Osteocyte (in vitro differentiated cells): ENCODE measurements at regions not wholly inside any gene's neighbourhood (a gene's known extent, or its start where the extent isn't known, plus 50 kb on each side); places are given as distances from the start of the nearest gene placed in this dataset.

Experiments used
- DNase-seq: peaks from one replicate; pipeline ENCODE4 v3.0.0; 2021; ENCODE audit warnings: mixed read lengths; ENCODE audit not compliant: unreplicated experiment; ENCODE audit errors: extremely low spot score
- H3K27ac Mint-ChIP-seq: one replicate; pipeline ENCODE4 v1.8.0; 2021; ENCODE audit warnings: mild to moderate bottlenecking, mixed read lengths; ENCODE audit not compliant: unreplicated experiment
- H3K27me3 Mint-ChIP-seq: one replicate; pipeline ENCODE4 v1.8.0; 2021; ENCODE audit warnings: mixed read lengths; ENCODE audit not compliant: unreplicated experiment
- H3K36me3 Mint-ChIP-seq: one replicate; pipeline ENCODE4 v1.8.0; 2021; ENCODE audit warnings: mixed read lengths; ENCODE audit not compliant: unreplicated experiment
- H3K4me1 Mint-ChIP-seq: one replicate; pipeline ENCODE4 v1.8.0; 2021; ENCODE audit warnings: mixed read lengths; ENCODE audit not compliant: unreplicated experiment
- H3K4me3 Mint-ChIP-seq: one replicate; pipeline ENCODE4 v1.8.0; 2021; ENCODE audit warnings: mild to moderate bottlenecking, moderate library complexity, mixed read lengths; ENCODE audit not compliant: unreplicated experiment
- H3K9me3 Mint-ChIP-seq: one replicate; pipeline ENCODE4 v1.8.0; 2021; ENCODE audit warnings: mixed read lengths; ENCODE audit not compliant: unreplicated experiment
- TF ChIP-seq, protein P1 (sequence below): fragments of 200-600 bp; sonication (generic); IDR thresholded peaks from 2 replicates; pipeline ENCODE4 v1.5.0; 2021; ENCODE audit warnings: antibody characterized with exemption, mild to moderate bottlenecking, moderate library complexity

DNA sequence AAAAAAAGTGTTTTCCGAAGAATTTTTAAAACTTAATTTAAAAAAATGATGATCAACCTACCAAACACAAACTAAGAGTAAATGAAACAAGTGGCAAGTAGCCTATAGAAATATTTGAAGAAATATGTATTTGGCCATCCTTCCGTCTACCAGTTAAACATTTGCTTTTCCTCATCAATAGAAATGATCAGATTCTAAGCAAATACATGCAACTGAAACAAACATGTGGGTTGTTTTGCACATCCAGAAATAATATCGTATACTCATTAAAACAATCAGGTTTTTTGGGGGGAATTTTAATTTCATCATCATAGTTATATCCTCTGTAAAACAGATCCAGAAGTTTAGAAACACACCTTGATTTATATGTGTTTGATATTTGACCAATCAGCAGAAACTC, 1011.7 kb downstream of the GATA3 start:
- no peak overlapping the region for H3K27ac Mint-ChIP-seq
- TF ChIP-seq, protein P1, sequence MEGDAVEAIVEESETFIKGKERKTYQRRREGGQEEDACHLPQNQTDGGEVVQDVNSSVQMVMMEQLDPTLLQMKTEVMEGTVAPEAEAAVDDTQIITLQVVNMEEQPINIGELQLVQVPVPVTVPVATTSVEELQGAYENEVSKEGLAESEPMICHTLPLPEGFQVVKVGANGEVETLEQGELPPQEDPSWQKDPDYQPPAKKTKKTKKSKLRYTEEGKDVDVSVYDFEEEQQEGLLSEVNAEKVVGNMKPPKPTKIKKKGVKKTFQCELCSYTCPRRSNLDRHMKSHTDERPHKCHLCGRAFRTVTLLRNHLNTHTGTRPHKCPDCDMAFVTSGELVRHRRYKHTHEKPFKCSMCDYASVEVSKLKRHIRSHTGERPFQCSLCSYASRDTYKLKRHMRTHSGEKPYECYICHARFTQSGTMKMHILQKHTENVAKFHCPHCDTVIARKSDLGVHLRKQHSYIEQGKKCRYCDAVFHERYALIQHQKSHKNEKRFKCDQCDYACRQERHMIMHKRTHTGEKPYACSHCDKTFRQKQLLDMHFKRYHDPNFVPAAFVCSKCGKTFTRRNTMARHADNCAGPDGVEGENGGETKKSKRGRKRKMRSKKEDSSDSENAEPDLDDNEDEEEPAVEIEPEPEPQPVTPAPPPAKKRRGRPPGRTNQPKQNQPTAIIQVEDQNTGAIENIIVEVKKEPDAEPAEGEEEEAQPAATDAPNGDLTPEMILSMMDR: no peak
- H3K27me3 Mint-ChIP-seq: no peaks in the 10 kb centered on the region
- H3K36me3 Mint-ChIP-seq: no peaks in the 10 kb centered on the region
- no peaks in the 10 kb centered on the region for H3K4me1 Mint-ChIP-seq
- no peak overlapping the region for H3K4me3 Mint-ChIP-seq
- H3K9me3 Mint-ChIP-seq: peaks cover 5% of the 10 kb centered on the region
- DNase-seq: no peak

DNA sequence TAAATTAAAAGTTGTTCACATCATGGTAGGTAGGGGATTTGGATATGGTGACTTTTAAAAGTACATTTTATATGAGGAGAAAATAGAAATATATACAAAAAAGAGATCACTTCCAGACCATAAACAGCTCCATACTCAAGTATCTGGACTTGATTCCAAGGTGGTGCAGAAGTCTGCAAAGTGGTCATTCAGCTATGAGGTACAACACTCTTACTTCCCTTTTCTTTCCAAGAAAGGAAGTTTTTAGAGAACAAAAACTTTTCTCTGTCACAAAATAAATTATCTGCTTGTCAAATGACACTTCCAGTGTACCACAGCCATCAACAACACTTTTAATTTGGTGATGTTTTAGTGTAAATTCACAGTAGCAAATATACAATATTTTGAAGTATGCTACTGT, 1013.5 kb downstream of the GATA3 start:
- Mint-ChIP-seq H3K9me3 (peaks cover 5% of the 10 kb centered on the region), H3K27ac (no peak overlapping the region), H3K27me3 (no peaks in the 10 kb centered on the region), H3K4me1 (no peaks in the 10 kb centered on the region), H3K4me3 (no peak overlapping the region), H3K36me3 (no peaks in the 10 kb centered on the region)
- DNase-seq: no peak
- TF ChIP-seq, protein P1: no peak

DNA sequence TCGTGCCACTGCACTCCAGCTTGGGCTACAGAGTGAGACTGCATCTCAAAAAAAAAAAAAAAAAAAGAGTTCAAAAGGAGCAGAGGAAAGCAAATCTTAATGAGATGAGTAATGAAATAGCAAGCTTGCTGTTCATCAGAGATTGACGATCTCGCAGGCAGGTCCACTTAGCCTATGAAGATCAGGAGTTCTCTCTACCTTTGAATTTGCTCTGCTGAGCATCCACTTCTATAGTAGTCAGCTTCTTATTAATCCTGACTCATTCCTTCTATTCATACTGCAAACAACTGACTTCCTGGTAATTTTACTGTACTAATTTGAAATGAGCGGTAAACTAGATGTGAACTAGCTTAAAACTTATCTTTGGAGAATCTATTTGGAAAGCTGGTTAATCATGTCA, 1014.6 kb downstream of the GATA3 start:
- TF ChIP-seq, protein P1: no peak
- H3K9me3 Mint-ChIP-seq: peaks cover 5% of the 10 kb centered on the region
- no peak overlapping the region for H3K27ac Mint-ChIP-seq
- H3K4me3 Mint-ChIP-seq: no peak overlapping the region
- no peaks in the 10 kb centered on the region for H3K36me3 Mint-ChIP-seq
- H3K27me3 Mint-ChIP-seq: no peaks in the 10 kb centered on the region
- DNase-seq: no peak
- no peaks in the 10 kb centered on the region for H3K4me1 Mint-ChIP-seq

DNA sequence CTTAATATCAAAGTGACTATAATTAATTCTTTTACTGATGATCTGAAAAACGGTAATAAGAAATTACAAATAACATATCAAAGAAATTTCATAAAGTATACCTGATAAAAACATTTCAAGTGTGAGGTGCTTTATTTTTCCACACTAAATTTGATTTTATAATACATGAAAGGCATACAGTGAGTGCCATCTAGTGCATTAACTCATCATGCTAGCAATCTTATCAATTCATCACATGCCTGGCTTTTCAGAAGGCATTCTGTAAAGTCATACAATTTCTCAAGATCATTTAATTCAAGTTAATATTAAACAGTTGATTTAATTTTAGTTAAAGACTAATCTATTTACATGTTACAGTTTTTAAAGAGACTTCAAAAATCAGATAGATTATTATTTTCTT, 1020.9 kb downstream of the GATA3 start:
- DNase-seq: no peak
- Mint-ChIP-seq H3K4me1 (no peaks in the 10 kb centered on the region), H3K9me3 (no peaks in the 10 kb centered on the region), H3K36me3 (no peaks in the 10 kb centered on the region), H3K27me3 (no peaks in the 10 kb centered on the region), H3K4me3 (no peak overlapping the region), H3K27ac (no peak overlapping the region)
- TF ChIP-seq, protein P1: no peak

DNA sequence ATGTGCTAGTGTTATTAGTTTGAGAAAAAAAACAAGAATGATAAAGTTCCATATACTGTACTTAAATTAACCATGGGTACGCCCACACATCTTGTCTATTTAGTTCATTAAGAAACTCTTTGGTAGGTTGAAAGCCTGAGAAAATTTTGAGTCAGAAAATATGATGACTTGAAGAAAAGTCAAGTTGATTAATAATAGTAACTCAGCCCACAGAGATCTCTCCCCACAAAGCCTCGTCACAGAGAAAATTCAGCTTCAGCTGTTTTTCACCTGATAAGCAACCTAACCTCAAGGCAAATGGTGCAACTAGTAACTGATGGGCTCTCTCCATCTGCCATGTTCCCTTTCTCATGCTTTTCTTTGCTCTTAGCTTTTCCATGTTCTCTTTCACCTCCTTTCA, 1021.6 kb downstream of the GATA3 start:
- H3K4me3 Mint-ChIP-seq: no peak overlapping the region
- H3K9me3 Mint-ChIP-seq: no peaks in the 10 kb centered on the region
- no peak for DNase-seq
- no peaks in the 10 kb centered on the region for H3K4me1 Mint-ChIP-seq
- no peaks in the 10 kb centered on the region for H3K27me3 Mint-ChIP-seq
- TF ChIP-seq, protein P1: no peak
- H3K27ac Mint-ChIP-seq: no peak overlapping the region
- H3K36me3 Mint-ChIP-seq: no peaks in the 10 kb centered on the region
